Upper lobe of left lung (tissue), 6 donors: ENCODE measurements at regions not wholly inside any gene's neighbourhood (a gene's known extent, or its start where the extent isn't known, plus 50 kb on each side); places are given as distances from the start of the nearest gene placed in this dataset.

Experiments
- ATAC-seq, 2 donors: fragments of 200-7000 bp; cut with Tn5 transposase; one replicate each; pipeline ENCODE4 v1.9.1; 2022; ENCODE audit warnings: mild to moderate bottlenecking in 2 of 2, moderate library complexity in 2 of 2; ENCODE audit not compliant: low FRiP score in 2 of 2
- DNase-seq, 2 donors: peaks; one replicate each; pipeline ENCODE4 v3.0.0-alpha.2; 2019 to 2020
- H3K27ac ChIP-seq, 4 donors: fragments of 200-600 bp; sonication (generic); one replicate each; pipeline ENCODE4 v1.5.1; 2016 to 2019
- H3K27me3 ChIP-seq, 4 donors: fragments of 200-600 bp; sonication (generic); one replicate each; pipeline ENCODE4 v1.5.1; 2017 to 2019
- H3K36me3 ChIP-seq, 4 donors: fragments of 200-600 bp; sonication (generic); one replicate each; pipeline ENCODE4 v1.5.1; 2016 to 2019
- H3K4me1 ChIP-seq, 4 donors: fragments of 200-600 bp; sonication (generic); one replicate each; pipeline ENCODE4 v1.5.1; 2018 to 2019
- H3K4me3 ChIP-seq, 4 donors: fragments of 200-600 bp; sonication (generic); one replicate each; pipeline ENCODE4 v1.5.1; 2017 to 2019; ENCODE audit warnings: mild to moderate bottlenecking in 2 of 4, moderate library complexity in 1 of 4
- H3K9me3 ChIP-seq, 4 donors: fragments of 200-600 bp; sonication (generic); one replicate each; pipeline ENCODE4 v1.5.1; 2018 to 2019
- CTCF ChIP-seq, 6 experiments: fragments of 450-650 bp in 4 of 6; fragments of 200-600 bp in 2 of 6; sonication (generic) in 2 of 6; IDR thresholded peaks; one replicate each; pipeline ENCODE4 v1.5.1; 2016 to 2019; ENCODE audit warnings: antibody characterized with exemption in 6 of 6
- EP300 ChIP-seq, 4 donors: sonication (generic); formaldehyde crosslinking; IDR thresholded peaks; one replicate each; pipeline ENCODE4 v1.5.1; 2017; ENCODE audit warnings: antibody characterized with exemption in 4 of 4, control low read depth in 2 of 4
- POLR2A ChIP-seq, 4 donors: fragments of 450-650 bp; IDR thresholded peaks; one replicate each; pipeline ENCODE4 v1.5.1; 2016 to 2017; ENCODE audit warnings: antibody characterized with exemption in 4 of 4, mild to moderate bottlenecking in 2 of 4
- POLR2AphosphoS5 ChIP-seq, 2 donors: sonication (generic); formaldehyde crosslinking; IDR thresholded peaks; one replicate each; pipeline ENCODE4 v1.5.1; 2017; ENCODE audit warnings: antibody characterized with exemption in 2 of 2
- WGBS, 2 donors: methylation state at CpG; one replicate each; pipeline ENCODE4 v1.1.5; 2017 to 2018; 5-methylcytosine and 5-hydroxymethylcytosine counted together
- donor health status: DM: no; HTN: no; CAD: no; lungs with moderate emphysema.
- donor health status: DM: no; HTN: yes; CAD: no; lungs with severe emphysema.

- TF ChIP-seq POLR2AphosphoS5 (IDR thresholded peaks at IDR 0.05) (no peak), CTCF (IDR thresholded peaks at IDR 0.05) (no peak), POLR2A (IDR thresholded peaks at IDR 0.05) (no peak), EP300 (IDR thresholded peaks at IDR 0.05) (no peak)
- H3K4me3 ChIP-seq, result no peak overlapping the region
- H3K4me1 ChIP-seq, result peaks cover 2 to 11% (median 8%) of the 10 kb centered on the region in 4 donors
- H3K27ac ChIP-seq, result no peak overlapping the region
- H3K27me3 ChIP-seq, result no peaks in the 10 kb centered on the region
- no peaks in the 10 kb centered on the region for H3K9me3 ChIP-seq
- 94 to 100% methylated on average over 1 of the region's 1 CpG for WGBS, 2 donors
- no peaks in the 10 kb centered on the region for H3K36me3 ChIP-seq
- no peak for ATAC-seq
- DNase-seq, result no peak
Observed at GRCh38 chr1:201670517-201670916, 131.6 kb downstream of the NAV1 start.

- no peak for TF ChIP-seq CTCF (IDR thresholded peaks at IDR 0.05)
- TF ChIP-seq POLR2A (IDR thresholded peaks at IDR 0.05), result no peak
- no peak for TF ChIP-seq POLR2AphosphoS5 (IDR thresholded peaks at IDR 0.05)
- no peak for TF ChIP-seq EP300 (IDR thresholded peaks at IDR 0.05)
- Histone ChIP-seq H3K27me3 (no peaks in the 10 kb centered on the region), H3K4me3 (no peak overlapping the region), H3K27ac (no peak overlapping the region), H3K36me3 (no peaks in the 10 kb centered on the region), H3K9me3 (no peaks in the 10 kb centered on the region), H3K4me1 (peaks cover 13 to 24% (median 21%) of the 10 kb centered on the region in 4 donors)
- no peak for ATAC-seq
- 79 to 84% methylated on average over 6 to 8 of the region's 8 CpGs for WGBS, 2 donors
- no peak for DNase-seq
Observed at GRCh38 chr1:201672685-201673084, 133.8 kb downstream of the NAV1 start.

GRCh38 chr1:201673093-201673492 lies 134.2 kb downstream of the NAV1 start:
- WGBS, 2 donors, result 62 to 70% methylated on average over 9 of the region's 9 CpGs
- H3K9me3 ChIP-seq, result no peaks in the 10 kb centered on the region
- no peak overlapping the region for H3K27ac ChIP-seq
- TF ChIP-seq POLR2A (IDR thresholded peaks at IDR 0.05) (no peak), POLR2AphosphoS5 (IDR thresholded peaks at IDR 0.05) (no peak), CTCF (IDR thresholded peaks at IDR 0.05) (no peak), EP300 (IDR thresholded peaks at IDR 0.05) (no peak)
- H3K4me1 ChIP-seq, result peaks cover 13 to 24% (median 21%) of the 10 kb centered on the region in 4 donors
- DNase-seq (no peak), ATAC-seq (no peak)
- H3K27me3 ChIP-seq, result no peaks in the 10 kb centered on the region
- H3K4me3 ChIP-seq, result no peak overlapping the region
- H3K36me3 ChIP-seq, result no peaks in the 10 kb centered on the region

GRCh38 chr1:201673915-201674314 lies 135.0 kb downstream of the NAV1 start:
- TF ChIP-seq CTCF (IDR thresholded peaks at IDR 0.05) (no peak), POLR2A (IDR thresholded peaks at IDR 0.05) (no peak), EP300 (IDR thresholded peaks at IDR 0.05) (no peak), POLR2AphosphoS5 (IDR thresholded peaks at IDR 0.05) (no peak)
- no peak overlapping the region for H3K27ac ChIP-seq

GRCh38 chr1:201675143-201675542 lies 136.2 kb downstream of the NAV1 start:
- H3K27me3 ChIP-seq, result no peaks in the 10 kb centered on the region
- TF ChIP-seq EP300 (IDR thresholded peaks at IDR 0.05) (no peak), POLR2A (IDR thresholded peaks at IDR 0.05) (no peak), CTCF (IDR thresholded peaks at IDR 0.05) (no peak), POLR2AphosphoS5 (IDR thresholded peaks at IDR 0.05) (no peak)
- no peak overlapping the region for H3K4me3 ChIP-seq
- peaks cover 13 to 27% (median 21%) of the 10 kb centered on the region in 4 donors for H3K4me1 ChIP-seq
- H3K27ac ChIP-seq, result no peak overlapping the region
- 30 to 53% methylated on average over 5 of the region's 5 CpGs for WGBS, 2 donors
- DNase-seq (peak in 1 of 2 donors; percentile 54), ATAC-seq (peak; percentile 38 to 50)
- no peaks in the 10 kb centered on the region for H3K36me3 ChIP-seq
- no peaks in the 10 kb centered on the region for H3K9me3 ChIP-seq

More at GRCh38 chr1:201673915-201674314, 135.0 kb downstream of the NAV1 start:
- H3K4me3 ChIP-seq, result no peak overlapping the region
- no peaks in the 10 kb centered on the region for H3K27me3 ChIP-seq
- WGBS, 2 donors, result 93 to 97% methylated on average over 5 of the region's 5 CpGs
- H3K9me3 ChIP-seq, result no peaks in the 10 kb centered on the region
- H3K36me3 ChIP-seq, result no peaks in the 10 kb centered on the region
- ATAC-seq, result no peak
- peaks cover 13 to 27% (median 21%) of the 10 kb centered on the region in 4 donors for H3K4me1 ChIP-seq
- DNase-seq, result peak in 1 of 2 donors; percentile 39
